Transverse colon (tissue), 4 donors: ENCODE measurements at regions not wholly inside any gene's neighbourhood (a gene's known extent, or its start where the extent isn't known, plus 50 kb on each side); places are given as distances from the start of the nearest gene placed in this dataset.

Experiments
- DNase-seq: peaks from one replicate; pipeline ENCODE4 v3.0.0-alpha.2; 2019
- H3K27ac ChIP-seq, 4 donors: fragments of 200-600 bp; sonication (generic); 2 replicates each; pipeline ENCODE4 v1.5.1; 2016 to 2018; ENCODE audit warnings: inconsistent platforms in 4 of 4
- H3K27me3 ChIP-seq: fragments of 200-600 bp; sonication (generic); 2 replicates; pipeline ENCODE4 v1.5.1; 2017; ENCODE audit warnings: inconsistent platforms
- H3K36me3 ChIP-seq, 4 donors: fragments of 200-600 bp; sonication (generic); 2 replicates each; pipeline ENCODE4 v1.5.1; 2017 to 2019; ENCODE audit warnings: inconsistent platforms in 4 of 4
- H3K4me1 ChIP-seq, 4 donors: fragments of 200-600 bp; sonication (generic); 2 replicates each; pipeline ENCODE4 v1.5.1; 2017 to 2020; ENCODE audit warnings: inconsistent platforms in 4 of 4
- H3K4me3 ChIP-seq, 4 donors: fragments of 200-600 bp; sonication (generic); 1 replicate in 1 of 4; 2 replicates in 3 of 4; pipeline versions ENCODE4 v1.5.1 to v1.6.1; 2017 to 2019; ENCODE audit warnings: inconsistent platforms in 4 of 4
- H3K9me3 ChIP-seq, 2 donors: fragments of 200-600 bp; sonication (generic); 2 replicates each; pipeline ENCODE4 v1.5.1; 2017 to 2019; ENCODE audit warnings: inconsistent platforms in 2 of 2
- CTCF ChIP-seq, 5 experiments: fragments of 200-600 bp in 3 of 5; fragments of 450-650 bp in 2 of 5; sonication (generic) in 3 of 5; IDR thresholded peaks; 1 replicate in 2 of 5; 2 replicates in 3 of 5; pipeline ENCODE4 v1.5.1; 2016 to 2017; ENCODE audit warnings: antibody characterized with exemption in 5 of 5, inconsistent platforms in 3 of 5, mild to moderate bottlenecking in 2 of 5, moderate library complexity in 1 of 5
- EP300 ChIP-seq: sonication (generic); formaldehyde crosslinking; IDR thresholded peaks from one replicate; pipeline ENCODE4 v1.6.1; 2017; ENCODE audit warnings: antibody characterized with exemption, low read depth
- POLR2A ChIP-seq: fragments of 450-650 bp; IDR thresholded peaks from one replicate; pipeline ENCODE4 v1.6.1; 2016; ENCODE audit warnings: antibody characterized with exemption, mild to moderate bottlenecking, moderate library complexity
- POLR2AphosphoS5 ChIP-seq, 3 donors: sonication (generic); formaldehyde crosslinking; IDR thresholded peaks; one replicate each; pipeline ENCODE4 v1.6.1; 2016; ENCODE audit warnings: antibody characterized with exemption in 3 of 3
- WGBS, 2 donors: methylation state at CpG; one replicate each; pipeline ENCODE4 v1.1.5; 2018; ENCODE audit warnings: low coverage in 1 of 2; 5-methylcytosine and 5-hydroxymethylcytosine counted together
- in situ Hi-C, 4 donors: fragments of 200-750 bp; cut with MboI; loops; one replicate each; pipeline versions ENCODE4 v1.15.0 to v1.15.1; 2017; ENCODE audit warnings: low sequenced_read_pairs in 3 of 4, low pct_ligation_motif_present in 1 of 4, low pct_unique_long_range_greater_than_20kb in 1 of 4
- intact Hi-C: fragments of 100-400 bp; cut with DNase I; formaldehyde crosslinking; loops from one replicate; pipeline ENCODE4 v1.15.1; 2023; ENCODE audit warnings: low total_unique reads

DNA sequence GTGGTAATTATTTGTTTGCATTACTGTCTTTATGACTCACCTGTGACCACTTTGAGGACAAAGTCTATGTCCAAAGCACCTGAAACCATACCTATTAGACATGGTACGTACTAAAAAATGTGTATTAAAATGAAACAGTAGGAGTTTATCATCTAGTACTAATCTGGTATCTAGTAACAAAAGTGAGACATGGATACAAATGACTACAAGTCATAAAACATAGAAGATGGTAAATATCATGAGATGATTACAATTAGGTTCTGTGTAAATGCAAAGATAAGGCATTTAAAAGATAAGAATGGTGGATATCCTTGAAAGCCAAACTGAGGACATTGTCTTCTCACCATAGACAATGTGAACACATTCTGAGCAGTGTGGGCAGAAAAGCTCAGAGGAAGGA lies 113.5 kb upstream of the GUCY1A2 start:
- no peaks in the 10 kb centered on the region for H3K36me3 ChIP-seq
- intact Hi-C loops: no loop called here
- no peaks in the 10 kb centered on the region for H3K27me3 ChIP-seq
- in situ Hi-C loops: no loop called here
- no peak overlapping the region for H3K27ac ChIP-seq
- DNase-seq: no peak
- H3K4me1 ChIP-seq: no peaks in the 10 kb centered on the region
- WGBS, 2 donors: 47 to 56% methylated on average over 1 of the region's 1 CpG
- H3K4me3 ChIP-seq: no peak overlapping the region
- H3K9me3 ChIP-seq: no peaks in the 10 kb centered on the region
- no peak for TF ChIP-seq CTCF (IDR thresholded peaks at IDR 0.05)
- TF ChIP-seq POLR2AphosphoS5 (IDR thresholded peaks at IDR 0.05): no peak
- no peak for TF ChIP-seq POLR2A
- TF ChIP-seq EP300: no peak

GRCh38 chr11:107123022-107123421 lies 104.7 kb upstream of the GUCY1A2 start:
- H3K36me3 ChIP-seq: no peaks in the 10 kb centered on the region
- intact Hi-C loops: no loop called here
- H3K4me1 ChIP-seq: no peaks in the 10 kb centered on the region
- in situ Hi-C loops: no loop called here
- H3K27ac ChIP-seq: no peak overlapping the region
- 77% methylated on average over 1 of the region's 1 CpG; no CpG with 5 or more reads in 1 of the 2 donors for WGBS, 2 donors
- no peak for DNase-seq
- no peak overlapping the region for H3K4me3 ChIP-seq
- no peaks in the 10 kb centered on the region for H3K9me3 ChIP-seq
- TF ChIP-seq POLR2A: no peak
- no peak for TF ChIP-seq EP300
- TF ChIP-seq CTCF (IDR thresholded peaks at IDR 0.05): no peak
- no peak for TF ChIP-seq POLR2AphosphoS5 (IDR thresholded peaks at IDR 0.05)
- H3K27me3 ChIP-seq: no peaks in the 10 kb centered on the region

DNA sequence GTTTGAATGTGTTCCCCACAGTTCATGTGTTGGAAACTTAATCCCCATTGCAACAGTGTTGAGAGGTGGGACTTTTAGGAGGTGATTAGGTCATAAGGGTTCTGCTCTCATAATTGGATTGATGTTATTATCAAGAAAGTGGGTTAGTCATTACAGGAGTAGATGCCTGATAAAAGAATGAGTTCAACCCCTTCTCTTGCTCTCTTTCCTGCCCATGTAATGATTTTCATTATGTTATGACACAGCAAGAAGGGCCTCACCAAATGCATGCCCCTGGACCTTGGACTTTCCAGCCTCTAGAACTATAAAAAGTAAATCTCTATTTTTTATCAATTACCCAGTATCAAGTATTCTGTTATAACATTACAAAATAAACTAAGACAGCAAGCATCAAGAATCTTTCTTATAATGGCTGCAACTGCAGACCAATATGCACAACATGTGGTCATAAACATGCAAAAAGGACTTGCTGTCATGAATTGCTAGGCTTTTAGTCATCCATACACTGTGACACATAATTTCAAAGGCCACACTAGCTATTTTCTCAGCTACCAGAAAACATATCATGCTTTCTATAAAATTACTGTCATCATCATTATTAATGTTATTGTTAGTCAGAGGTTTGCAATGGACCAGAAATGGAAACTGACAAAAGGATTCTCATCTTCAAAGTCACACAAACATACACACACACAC lies 99.9 kb upstream of the GUCY1A2 start:
- H3K36me3 ChIP-seq: no peaks in the 10 kb centered on the region
- TF ChIP-seq EP300 (no peak), CTCF (IDR thresholded peaks at IDR 0.05) (no peak), POLR2A (no peak), POLR2AphosphoS5 (IDR thresholded peaks at IDR 0.05) (no peak)
- no peak overlapping the region for H3K27ac ChIP-seq
- no peaks in the 10 kb centered on the region for H3K9me3 ChIP-seq
- H3K27me3 ChIP-seq: no peaks in the 10 kb centered on the region
- no peak overlapping the region for H3K4me3 ChIP-seq
- intact Hi-C loops: no loop called here
- no peak for DNase-seq
- H3K4me1 ChIP-seq: no peaks in the 10 kb centered on the region
- in situ Hi-C loops: no loop called here

- TF ChIP-seq CTCF (IDR thresholded peaks at IDR 0.05) (no peak), EP300 (no peak), POLR2AphosphoS5 (IDR thresholded peaks at IDR 0.05) (no peak), POLR2A (no peak)
- no peaks in the 10 kb centered on the region for H3K27me3 ChIP-seq
- no peaks in the 10 kb centered on the region for H3K4me1 ChIP-seq
- no peaks in the 10 kb centered on the region for H3K36me3 ChIP-seq
- WGBS, 2 donors: 27 to 61% methylated on average over 2 of the region's 2 CpGs
- in situ Hi-C loops (no loop called here), intact Hi-C loops (no loop called here)
- no peak overlapping the region for H3K4me3 ChIP-seq
- no peaks in the 10 kb centered on the region for H3K9me3 ChIP-seq
- DNase-seq: no peak
- no peak overlapping the region for H3K27ac ChIP-seq
Measured at GRCh38 chr11:107116358-107116757, 98.1 kb upstream of the GUCY1A2 start.
